HuH-7 (cell line): ENCODE measurements at regions not wholly inside any gene's neighbourhood (a gene's known extent, or its start where the extent isn't known, plus 50 kb on each side); places are given as distances from the start of the nearest gene placed in this dataset.
A peak's percentile ranks its signal among the peaks of the same experiment; 100 is the strongest.

Experiments used
- DNase-seq: peaks from one replicate; pipeline ENCODE4 v3.0.0; 2011; ENCODE audit warnings: low spot score

DNA sequence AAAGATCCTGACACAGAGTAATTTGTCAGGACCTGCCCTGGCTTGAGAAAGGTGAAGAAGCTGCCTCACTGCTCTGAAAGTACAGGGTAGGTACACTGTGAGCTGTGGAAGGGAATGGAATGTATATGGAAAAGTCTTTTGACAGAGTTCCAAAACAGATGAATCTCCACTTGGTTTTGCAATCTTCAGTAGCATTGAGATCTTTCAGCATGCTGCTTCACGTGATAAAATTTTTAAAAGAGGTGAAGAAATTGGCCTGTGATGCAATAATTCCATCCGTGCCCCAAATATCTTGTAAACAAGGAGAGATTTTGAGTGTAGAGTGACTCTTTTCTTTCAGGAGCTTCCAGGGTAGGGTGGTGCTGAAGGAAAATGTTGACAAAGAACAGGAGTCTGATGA lies 123.1 kb downstream of the OSR1 start:
- no peak for DNase-seq

- peak; percentile 30 for DNase-seq
These were observed 126.1 kb downstream of the OSR1 start for GRCh38 chr2:19232312-19232711.

- DNase-seq = no peak
These were observed 126.8 kb downstream of the OSR1 start for GRCh38 chr2:19231625-19232024.

DNA sequence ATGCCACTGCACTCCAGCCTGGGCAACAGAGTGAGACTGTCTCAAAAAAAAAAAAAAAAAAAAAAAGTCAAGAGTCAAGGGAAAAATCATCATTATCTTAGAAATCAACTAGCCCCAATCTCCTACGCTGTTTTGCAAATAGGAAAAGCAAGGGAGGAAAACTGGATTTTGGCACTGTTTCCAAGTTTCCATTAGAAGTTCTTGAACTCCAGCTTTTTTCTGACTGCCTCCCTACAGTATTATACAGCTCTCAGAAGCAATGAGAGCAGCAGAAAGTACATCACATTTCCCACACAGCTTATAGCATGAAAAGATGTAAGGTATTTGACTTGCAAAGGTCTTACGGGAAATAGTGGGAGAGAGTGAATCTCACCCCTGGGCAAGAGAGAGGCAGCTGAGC lies 127.8 kb downstream of the OSR1 start:
- no peak for DNase-seq

- no peak for DNase-seq
These were observed 129.7 kb downstream of the OSR1 start for GRCh38 chr2:19228715-19229114.

DNA sequence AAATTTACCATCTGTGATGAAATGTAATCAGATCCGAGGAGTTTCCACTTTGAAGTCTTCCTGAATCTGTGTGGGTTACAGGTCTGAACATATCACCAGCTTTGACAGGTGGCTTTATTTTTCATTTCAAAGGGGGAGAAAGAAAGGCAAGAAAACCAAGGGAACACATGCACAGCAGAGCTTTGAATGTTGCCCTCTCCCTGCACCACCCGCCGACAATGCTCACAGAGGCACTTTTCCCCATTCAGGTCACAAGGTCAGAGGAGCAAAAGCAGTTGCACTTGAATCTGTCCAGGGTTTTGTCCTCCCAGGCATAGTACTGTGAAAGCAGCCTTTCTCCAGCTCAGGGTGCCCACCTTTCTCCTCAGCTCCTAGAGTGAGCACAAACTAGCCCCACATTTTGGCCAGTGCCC lies 130.2 kb downstream of the OSR1 start:
- DNase-seq = no peak

- DNase-seq = no peak
These were observed 131.6 kb downstream of the OSR1 start for GRCh38 chr2:19226871-19227270.

GRCh38 chr2:19226386-19226785 lies 132.0 kb downstream of the OSR1 start:
- DNase-seq = no peak

GRCh38 chr2:19225931-19226330 lies 132.5 kb downstream of the OSR1 start:
- no peak for DNase-seq

GRCh38 chr2:19225126-19225525 lies 133.3 kb downstream of the OSR1 start:
- DNase-seq = no peak

GRCh38 chr2:19224486-19224885 lies 133.9 kb downstream of the OSR1 start:
- DNase-seq = no peak

DNA sequence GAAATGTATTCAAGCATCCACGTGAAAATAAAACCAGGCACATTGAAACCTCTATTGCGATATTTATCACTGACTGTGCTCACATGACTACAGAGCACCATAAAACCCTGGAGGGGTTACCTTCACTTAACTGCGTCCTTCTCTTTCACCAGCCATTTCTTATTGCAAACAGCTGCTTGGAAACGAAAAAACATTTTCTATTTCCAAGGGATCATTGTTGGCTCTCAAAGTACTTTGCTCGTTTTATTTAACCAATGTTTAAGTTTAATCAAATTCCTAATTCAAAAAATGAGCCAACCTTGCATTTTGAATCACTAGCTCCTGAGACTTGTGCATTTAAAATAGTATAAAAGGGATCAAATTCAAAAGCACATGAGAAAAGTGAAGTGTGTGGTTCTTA lies 134.4 kb downstream of the OSR1 start:
- DNase-seq = no peak

DNA sequence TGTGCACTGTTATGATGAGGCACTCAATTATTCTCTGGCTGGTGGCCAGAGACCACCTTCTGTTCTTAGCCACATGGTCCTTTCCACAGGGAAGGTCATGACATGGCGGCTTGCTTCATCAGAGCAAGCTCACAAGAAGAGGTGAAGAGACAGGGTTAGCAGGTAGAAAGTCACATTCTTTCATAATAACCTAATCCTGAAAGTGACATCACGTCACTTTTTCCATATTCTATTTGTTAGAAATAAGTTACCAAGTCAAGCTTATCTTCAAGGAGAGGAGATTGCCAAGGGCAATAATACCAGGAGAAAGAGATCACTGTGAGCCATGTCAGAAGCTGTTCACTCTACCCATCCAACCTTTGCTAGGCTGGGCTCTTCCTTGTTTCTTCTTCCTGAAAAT lies 139.4 kb downstream of the OSR1 start:
- no peak for DNase-seq

- no peak for DNase-seq
These were observed 140.3 kb downstream of the OSR1 start for GRCh38 chr2:19218166-19218565.

DNA sequence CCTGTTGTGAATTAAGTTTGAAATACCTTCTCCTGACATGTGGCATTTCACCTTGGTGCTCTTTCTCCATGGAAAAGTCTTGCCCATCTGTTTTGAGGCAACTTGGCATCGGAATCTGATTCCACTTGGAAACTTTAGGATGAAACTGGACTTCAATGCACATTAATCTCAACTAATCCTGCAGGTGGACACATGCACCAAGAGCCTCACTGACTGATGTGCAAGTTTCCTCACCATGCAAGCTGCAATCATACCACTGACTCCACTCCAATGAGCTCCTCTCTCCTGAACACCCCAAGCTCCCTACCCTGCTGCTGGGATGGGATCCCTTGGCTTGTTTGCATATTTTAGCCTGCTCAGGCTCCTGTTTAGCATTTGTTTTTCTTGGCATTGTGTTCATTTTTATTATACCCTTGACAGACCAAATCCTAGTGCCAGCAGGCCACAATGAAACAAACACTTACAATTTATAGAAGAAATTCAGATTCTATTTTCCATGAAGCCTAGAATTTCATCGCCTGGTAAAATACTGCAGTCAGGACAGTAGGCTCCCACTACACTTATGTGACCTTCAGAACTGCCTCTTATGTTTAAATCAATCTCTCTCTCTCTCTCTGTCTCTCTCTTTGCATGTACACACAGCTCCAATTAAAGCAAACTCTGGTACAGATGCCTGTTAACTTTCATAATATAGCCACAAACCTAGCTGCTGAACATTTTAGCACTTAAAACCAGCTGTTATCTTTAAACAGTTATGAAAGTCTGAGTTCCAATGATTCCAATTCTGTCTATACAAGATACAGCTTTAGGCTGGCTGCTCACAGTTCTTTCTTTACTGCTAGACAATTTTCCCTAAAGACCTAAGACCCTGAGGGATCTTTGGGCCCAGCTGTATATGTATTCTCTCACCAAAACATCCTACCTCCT lies 141.5 kb downstream of the OSR1 start:
- no peak for DNase-seq

GRCh38 chr2:19216238-19216637 lies 142.2 kb downstream of the OSR1 start:
- no peak for DNase-seq

DNA sequence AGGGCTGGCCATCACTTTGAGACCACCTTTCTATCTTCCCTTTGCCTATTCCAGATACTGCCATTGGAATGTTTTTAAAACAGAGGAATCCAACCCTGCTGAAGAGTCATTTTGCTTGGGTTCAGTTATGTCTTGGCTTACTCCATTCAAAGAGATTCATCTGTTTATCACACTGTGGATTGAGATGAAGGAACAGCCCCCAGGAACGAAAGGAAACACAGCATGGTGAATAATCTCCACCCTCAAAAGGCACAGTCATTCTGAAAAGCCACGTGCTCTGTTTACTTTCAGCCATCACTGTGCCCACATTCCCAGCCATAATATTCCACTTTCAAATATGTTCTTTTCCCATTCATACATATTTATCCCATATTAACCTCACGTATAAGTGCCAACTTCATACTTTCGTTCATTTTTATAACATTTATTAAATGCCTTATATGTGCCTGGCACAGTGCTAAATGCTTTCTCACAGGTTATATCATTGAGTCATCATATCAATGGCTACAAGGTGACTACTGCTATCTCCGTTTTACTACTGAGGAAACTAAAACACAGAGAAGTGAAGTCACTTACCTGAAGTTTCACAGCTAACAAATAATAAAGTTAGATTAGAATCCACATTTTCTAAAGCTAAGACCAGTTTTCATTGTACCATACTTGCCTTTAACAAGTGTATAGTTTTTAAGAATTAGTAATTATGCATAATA lies 143.6 kb downstream of the OSR1 start:
- DNase-seq = no peak

DNA sequence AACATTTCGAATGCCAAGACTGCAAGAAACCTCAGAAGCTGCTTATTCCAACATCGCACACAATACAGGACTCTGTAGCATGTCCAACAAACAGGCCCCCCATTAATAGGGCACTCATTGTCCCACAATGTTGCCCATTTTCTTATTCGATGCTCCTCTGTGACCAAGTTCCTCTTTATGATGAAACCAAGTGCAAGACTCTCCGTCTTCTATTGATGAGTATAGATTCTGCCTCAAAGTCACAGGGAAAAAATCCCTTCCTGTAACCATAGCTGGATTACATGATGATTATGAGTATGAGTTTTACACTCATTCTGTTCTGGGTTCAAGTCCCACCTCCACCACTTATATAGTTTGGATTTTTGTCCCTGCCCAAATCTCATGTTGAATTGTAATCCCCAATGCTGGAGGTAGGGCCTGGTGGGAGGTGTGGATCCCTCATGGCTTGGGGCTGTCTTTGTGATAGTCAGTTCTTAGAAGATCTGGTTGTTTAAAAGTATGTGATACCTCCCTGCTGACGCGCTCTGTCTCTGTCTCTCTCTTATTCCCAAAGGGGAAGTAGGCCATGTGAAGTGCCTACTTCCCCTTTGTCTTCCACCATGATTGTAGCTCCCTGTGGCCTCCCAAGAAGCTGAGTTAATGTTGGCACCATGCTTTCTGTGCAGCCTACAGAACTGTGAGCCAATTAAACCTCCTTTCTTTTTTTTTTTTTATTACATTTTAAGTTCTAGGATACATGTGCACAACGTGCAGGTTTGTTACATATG lies 148.7 kb downstream of the OSR1 start:
- no peak for DNase-seq

- no peak for DNase-seq
These were observed 149.8 kb downstream of the OSR1 start for GRCh38 chr2:19208479-19209199.

DNA sequence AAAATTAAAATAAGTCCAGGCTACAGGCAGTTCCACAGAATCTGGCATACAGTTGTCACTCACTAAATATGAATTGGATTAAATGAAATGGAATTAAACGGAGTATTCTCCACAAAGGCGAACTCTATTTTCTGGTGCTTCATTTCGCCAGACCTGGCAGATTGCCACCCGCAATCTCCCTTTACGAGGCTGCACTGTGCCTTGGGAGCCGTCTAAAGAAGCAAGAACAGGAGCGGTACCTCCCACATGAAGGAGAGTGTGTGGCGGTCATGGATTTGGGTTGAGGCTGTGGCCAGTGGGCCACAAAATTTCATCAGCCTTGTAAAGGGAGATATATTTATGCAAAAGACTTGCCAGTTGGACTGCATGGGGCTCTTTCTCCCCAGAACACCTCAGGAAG lies 151.0 kb downstream of the OSR1 start:
- no peak for DNase-seq

DNA sequence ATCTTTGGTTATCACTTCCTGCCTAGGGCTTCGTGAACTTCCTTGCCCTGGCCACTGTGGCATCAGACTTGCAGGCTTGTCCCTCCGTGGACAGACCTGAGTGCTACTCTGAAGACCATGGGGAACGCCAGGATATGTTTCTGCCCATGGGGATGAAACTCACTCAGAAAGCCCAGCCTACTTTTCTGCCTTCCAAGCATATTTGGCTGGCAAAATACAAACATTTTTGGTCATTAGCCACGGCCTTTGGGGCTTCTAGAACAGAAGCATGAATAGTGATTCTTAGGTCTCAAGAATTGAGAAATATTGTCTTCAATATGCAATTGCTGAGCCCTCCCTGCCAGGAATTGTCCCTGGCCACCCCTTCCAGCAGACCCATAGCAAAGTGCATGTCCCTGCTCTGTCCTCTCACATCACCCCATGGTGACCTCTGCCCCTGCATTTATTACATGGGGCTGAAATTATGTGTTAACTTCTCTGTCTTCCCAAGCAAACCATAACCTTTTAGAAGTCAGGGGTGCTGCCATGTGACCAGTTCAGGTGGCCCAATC lies 152.4 kb downstream of the OSR1 start:
- no peak for DNase-seq

GRCh38 chr2:19203866-19204265 lies 154.6 kb downstream of the OSR1 start:
- DNase-seq = no peak
